HG03520 (cell line): ENCODE measurements at regions not wholly inside any gene's neighbourhood (a gene's known extent, or its start where the extent isn't known, plus 50 kb on each side); places are given as distances from the start of the nearest gene placed in this dataset.
"Not testable (repeated sequence)": the region's sequence is repeated elsewhere in the genome, so short reads cannot be mapped to it uniquely, and the experiment has no call there.

Source experiments
- ATAC-seq: cut with Tn5 transposase; IDR thresholded peaks from one replicate; pipeline ENCODE4 v1.9.1; 2021; ENCODE audit warnings: mild to moderate bottlenecking, moderate library complexity; ENCODE audit not compliant: unreplicated experiment

DNA sequence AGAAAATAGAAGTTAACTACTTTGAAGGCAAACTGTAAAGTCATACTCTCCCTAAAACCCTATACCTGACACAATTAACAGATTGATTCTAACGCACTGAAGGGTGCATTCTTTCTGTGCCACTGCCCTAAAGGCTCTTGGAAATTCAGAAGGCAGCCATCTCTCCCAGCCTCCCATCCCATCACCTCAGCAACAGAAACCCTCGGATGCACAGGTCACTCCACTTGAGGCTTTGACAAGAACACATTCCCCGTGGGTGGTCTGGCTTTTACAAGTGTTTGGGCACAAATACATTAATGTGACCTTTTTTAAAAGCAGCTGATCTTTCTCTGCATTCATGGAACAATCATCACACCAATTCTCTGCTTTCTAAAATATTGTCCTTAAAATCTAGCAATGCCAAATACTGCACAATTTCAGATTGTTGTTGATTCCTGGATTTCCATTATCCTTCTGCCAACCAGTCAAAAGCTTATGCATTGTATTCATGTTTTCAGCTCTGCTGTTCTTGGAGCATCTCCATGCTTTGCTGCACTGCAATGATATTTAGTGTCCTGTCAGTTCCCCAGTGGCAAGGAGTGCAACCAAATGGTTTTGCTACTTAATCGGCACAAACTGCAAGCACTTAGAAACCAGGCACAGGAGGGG, 175.6 kb downstream of the TMEM161B start:
- no peak for ATAC-seq

DNA sequence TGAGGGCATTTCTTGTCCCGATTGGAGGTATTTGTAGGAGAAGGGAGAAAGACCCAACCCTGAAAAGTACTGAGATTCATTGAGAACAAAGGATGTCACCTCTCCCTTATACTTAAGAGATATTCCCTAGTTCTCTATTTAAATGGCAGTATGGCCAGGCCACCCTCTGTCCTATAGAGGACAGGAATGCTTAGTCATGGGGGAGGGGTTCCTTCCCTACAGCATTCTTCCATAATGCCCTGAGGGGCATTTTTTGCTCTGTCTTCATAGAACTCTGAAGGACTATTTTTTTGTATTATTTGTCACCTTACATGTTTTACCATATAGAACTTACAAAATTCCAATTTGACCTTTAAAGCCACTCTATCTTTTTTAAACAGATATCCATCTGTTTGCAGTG, 176.3 kb downstream of the TMEM161B start:
- no peak for ATAC-seq

DNA sequence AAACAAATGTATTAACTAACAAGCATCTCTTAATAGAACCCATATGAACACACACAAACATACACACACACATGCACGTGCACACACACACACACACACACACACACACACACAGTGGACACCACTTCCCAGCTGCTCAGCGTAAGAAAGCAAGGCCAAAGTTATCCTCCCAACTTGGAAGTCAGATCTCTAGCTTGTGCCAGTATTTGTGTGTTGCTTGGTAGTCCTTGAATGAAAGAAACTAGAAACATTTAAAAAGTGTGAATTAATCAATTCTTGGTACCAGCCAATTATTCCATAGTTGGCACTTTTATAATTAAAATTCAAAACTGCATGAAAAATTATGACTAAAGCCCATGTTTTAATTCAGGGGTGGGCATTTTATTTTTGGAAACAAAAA, 178.1 kb downstream of the TMEM161B start:
- no peak for ATAC-seq

DNA sequence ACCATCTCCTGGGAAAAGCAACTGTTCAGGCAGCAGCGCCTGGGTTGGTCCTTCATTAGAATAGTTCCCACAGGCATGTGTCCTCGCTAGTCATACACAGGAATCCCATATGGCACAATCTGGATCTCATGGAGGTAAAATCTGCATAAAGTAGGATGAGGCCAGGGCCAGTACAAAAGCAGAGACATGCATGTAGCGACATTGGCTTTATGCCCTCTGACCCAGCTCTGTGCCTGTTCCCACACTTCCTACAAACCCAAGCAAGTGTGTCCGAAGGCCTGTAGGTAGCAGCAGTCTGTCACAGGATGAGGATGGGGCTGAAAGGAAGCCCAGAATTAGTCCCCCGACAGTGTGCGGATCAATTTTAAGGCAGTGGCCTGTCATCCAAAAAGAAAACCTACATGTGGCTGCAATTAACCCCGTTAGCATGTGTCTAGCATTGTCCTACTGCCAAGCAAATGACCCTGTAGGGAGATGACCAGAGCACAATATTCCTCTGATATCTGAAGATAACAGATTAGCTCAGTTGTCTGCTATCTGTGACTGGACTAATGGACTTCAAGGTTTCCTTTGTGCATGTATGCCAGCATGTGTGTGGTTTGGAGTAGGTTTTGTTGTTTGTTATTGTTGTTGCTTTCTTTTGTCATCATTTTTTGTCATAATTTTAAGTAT, 178.8 kb downstream of the TMEM161B start:
- no peak for ATAC-seq

DNA sequence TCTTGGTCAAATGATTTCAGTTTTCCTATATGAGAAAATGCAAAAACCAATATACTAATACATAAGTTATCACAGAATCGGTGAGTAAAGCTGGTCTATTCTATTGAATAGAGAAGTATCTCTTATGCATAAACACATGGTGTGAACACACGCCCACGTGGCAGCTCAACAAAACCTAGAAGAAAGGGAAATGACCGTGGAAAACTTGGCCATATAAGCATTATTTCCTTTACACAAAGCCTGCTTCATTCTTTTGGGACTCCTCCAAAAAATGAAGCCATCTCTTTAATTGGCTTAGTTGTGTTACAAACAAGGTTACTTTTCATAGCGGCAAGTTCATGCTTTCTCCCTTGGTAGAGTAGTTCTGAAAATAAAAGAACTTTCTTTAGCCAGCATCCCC, 183.2 kb downstream of the TMEM161B start:
- no peak for ATAC-seq

DNA sequence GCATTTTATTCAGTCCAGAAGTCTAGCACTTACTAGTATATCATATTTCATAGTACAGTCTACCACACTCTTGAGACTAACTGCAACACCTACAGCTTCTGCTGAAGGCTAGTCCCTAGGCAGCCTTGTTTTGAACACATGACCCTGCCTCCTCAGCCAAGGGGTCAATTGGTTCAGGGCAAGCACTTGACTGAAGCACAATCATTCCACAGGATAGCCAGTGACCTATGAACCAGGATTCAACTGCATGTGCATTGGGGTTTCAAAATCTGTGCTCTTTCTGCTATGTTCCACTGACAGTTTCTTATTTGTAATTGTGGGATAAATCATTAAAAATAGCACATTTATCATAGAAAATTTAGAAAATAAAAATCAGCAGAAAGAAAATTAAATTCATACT, 186.8 kb downstream of the TMEM161B start:
- no peak for ATAC-seq

DNA sequence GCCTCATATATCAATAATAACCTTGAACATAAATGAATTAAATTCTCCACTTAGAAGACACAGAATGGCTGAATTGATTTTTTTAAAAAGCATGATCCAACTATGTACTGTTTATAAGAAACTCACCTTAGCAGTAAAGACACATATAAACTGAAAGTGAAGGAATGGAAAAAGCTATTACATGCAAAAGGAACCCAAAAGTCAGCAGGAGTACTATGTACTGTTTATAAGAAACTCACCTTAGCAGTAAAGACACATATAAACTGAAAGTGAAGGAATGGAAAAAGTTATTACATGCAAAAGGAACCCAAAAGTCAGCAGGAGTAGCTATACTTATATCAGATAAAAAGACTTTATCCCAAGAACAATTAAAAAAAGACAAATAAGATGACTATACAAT, 204.8 kb downstream of the TMEM161B start:
- no peak for ATAC-seq

DNA sequence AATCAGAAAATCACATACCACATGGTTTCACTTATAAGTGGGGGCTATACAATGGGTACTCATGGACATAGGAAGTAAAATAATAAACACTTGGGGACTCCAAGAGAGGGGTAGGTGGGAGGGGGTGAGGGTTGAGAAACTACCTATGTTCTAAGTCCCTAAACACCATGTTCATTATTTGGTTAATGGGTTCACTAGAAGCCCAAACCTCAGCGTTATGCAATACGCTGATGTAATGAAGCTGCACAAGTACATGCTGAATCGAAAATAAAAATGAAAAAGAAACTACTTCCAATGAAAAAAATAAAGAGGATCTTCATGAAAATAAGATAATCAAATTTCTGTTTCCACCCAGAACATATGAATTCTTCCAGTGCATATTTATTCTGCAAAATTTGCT, 208.5 kb downstream of the TMEM161B start:
- ATAC-seq, result no peak

DNA sequence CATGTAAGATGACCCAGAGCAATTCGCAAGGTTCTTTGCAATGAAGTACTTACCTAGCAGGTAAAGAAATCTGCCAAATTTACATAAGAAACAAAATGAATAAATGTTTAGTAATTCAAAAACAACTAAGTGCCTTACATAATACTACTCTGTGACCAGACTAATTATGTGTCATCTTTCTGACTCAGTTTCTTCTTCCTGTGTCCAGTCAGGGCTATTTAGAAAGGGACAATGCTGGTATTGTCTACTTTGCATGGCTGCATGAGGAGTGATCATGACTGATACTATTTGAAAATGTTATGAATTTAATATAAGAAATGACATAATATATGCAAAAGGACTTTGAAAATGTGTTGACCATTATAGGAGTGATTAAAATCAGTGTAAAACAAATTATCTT, 210.0 kb downstream of the TMEM161B start:
- no peak for ATAC-seq

DNA sequence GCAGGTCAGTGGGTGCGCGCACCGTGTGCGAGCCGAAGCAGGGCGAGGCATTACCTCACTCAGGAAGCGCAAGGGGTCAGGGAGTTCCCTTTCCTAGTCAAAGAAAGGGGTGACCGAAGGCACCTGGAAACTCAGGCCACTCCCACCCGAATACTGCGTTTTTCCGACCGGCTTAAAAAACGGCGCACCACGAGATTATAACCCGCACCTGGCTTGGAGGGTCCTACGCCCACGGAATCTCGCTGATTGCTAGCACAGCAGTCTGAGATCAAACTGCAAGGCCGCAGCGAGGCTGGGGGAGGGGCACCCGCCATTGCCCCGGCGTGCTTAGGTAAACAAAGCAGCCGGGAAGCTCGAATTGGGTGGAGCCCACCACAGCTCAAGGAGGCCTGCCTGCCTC, 216.2 kb downstream of the TMEM161B start:
- not testable (repeated sequence) for ATAC-seq

DNA sequence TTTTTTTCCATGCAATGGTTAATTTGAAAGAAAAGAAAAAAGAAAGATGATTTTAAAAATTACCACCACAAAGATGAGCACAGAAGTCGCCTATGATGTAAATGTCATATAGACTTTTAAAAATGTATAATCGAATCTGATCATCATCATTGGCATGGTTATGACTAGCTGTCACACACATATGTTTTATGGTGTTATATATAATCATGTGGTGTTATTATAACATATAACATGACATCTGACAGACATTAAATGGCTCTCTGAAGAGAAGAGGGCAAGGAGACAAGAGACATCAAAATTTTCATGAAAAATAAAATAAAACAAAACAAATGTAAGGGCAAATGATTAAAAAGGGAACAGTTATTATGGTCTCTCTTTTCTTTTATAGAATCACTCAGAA, 217.5 kb downstream of the TMEM161B start:
- no peak for ATAC-seq

DNA sequence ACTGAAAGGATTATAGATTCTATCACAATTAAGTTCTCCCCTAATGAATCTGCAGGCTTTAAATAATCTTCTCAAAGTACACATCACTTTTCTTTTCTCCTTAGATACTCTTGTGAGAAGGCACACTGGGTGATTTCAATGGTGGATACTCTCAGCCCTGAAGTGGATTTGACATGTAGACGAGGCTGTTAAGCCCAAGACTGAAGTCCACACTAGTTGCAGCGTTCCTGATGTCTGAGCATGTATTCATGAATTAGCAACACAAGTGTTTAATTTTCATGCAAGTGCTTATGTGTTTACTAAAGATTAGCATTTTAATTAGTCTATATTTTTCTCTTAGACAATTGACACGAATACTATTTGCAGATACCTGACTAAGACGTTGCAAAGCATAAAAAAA, 218.9 kb downstream of the TMEM161B start:
- no peak for ATAC-seq

DNA sequence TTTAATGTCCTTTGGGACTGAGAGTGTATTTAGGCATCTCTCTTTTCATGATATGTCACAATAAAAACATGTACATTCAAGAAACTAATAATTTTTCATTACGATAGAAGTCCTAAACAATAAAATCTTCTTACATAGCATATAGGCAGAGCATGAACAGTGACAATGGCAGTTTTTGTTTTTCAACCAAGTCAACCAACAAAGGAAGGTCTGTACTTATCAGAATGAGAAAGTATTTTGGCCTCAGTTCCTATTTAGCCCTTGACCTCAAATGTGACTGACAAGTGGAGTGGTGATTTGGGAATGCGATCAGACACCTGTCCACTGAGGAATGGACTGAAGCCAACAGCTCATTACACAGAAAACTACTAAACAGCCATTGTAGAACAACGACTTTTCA, 219.5 kb downstream of the TMEM161B start:
- no peak for ATAC-seq

DNA sequence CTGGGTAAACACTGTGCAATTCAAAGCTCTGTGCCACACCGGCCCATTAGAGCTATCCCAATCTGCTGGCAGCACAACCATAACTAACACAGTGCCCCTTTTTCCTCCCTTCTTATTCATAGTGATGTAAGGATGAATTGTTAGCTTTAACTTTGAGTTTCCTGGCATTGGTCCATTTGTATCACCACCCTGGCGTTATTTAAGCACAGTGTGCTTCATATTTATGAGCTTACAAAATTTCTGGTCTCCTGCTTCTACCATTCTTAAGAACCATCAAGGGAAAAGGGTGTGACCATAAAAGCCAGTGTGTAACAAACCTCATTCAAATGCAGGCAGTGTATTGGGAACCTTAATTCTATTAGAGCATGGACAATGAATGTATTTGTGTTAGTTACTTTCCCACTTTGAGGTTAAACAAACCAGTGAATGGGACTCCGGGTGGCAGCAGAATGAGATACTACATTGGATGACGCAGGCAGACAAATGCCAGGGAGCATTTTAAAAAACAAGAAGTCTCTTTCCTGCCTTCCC, 222.6 kb downstream of the TMEM161B start:
- no peak for ATAC-seq

DNA sequence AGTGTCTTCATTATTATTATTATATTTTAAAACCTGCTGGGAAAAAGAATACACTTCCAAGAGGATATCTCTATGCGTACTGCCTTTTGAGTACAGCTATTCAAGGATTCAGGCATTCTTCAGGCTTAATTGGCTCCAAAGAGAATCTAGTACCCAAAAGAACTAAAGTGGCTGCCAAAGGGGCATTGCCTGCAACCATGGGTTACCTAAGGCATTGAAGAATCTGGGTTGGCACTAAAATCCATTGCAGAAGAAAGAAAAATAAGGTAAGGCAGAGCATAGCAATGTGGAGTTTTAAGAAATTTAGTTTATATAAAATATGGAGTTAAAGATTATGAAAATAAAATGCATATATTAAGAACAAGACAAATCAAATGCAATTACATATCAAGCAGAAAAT, 223.5 kb downstream of the TMEM161B start:
- ATAC-seq, result no peak

DNA sequence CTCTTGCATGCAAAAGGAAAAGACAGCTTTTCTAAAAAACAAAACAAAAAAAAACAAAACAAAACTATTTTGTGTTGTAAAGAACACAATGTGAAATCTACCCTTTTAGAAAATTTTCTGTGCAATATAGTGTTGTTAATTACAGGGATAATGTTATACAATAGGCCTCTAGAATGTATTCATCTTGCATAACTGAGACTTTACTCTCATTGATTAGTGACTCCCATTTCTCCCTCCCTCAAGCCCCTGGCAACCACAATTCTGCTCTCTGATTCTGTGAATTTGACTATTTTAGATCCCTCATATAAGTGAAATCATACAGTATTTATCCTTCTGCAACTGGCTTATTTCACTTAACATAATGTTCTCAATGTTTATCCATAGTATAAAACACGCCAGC, 234.1 kb downstream of the TMEM161B start:
- no peak for ATAC-seq

DNA sequence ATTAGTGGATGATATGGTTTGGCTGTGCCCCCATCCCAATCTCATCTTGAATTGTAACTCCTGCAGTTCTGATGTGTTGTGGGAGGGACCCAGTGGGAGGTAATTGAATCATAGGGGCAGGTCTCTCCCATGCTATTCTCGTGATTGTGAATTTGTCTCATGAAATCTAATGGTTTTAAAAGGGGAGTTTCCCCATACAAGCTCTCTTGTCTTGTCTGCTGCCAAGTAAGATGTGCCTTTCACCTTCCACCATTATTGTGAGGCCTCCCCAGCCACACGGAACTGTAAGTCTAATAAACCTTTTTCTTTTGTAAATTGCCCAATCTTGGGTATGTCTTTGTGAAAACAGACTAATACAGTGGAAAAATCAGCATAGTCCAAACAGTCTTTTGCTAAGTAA, 235.5 kb downstream of the TMEM161B start:
- no peak for ATAC-seq

DNA sequence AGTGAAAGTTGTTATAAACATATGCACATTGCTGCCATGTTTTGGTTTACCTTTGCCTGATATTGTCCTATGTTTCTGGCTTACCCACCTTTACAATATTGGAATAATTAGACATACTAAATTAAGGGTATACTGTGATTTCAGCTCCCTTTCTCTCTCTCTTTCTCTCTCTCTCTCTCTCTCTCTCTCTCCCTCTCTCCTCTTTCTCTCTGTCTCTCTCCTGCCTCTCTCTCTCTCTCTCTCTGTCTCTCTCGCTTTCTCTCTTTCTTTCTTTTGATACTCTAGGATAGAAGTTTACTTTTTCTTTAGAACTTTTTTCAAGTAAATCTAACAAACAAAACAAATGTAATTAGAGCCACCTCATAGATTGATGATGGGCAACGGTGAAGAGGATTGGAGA, 239.6 kb downstream of the TMEM161B start:
- no peak for ATAC-seq

DNA sequence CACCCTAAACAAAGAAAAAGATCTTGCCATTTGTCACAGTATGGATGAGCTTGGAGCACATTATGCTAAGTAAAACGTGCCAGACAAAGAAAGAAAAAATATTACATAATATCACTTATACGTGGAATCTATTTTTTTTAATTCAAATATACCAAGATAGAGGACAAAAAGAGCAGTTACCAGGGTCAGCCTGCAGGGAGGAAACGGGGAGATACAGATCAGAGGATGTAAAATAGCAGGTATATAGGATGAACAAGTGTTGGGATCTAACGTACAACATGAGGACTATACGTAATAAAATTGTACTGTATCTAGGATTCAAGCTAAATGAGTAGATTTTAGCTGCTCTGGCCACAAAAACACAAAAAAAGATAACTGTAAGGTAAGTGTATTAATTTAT, 247.5 kb downstream of the TMEM161B start:
- ATAC-seq, result no peak

DNA sequence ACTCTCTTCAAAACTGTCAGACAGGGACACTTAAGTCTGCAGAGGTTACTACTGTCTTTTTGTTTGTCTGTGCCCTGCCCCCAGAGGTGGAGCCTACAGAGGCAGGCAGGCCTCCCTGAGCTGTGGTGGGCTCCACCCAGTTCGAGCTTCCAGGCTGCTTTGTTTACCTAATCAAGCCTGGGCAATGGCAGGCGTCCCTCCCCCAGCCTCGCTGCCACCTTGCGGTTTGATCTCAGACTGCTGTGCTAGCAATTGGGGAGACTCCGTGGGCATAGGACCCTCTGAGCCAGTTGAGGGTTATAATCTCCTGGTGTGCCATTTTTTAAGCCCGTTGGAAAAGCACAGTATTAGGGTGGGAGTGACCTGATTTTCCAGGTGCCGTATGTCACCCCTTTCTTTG, 253.7 kb downstream of the TMEM161B start:
- ATAC-seq, result not testable (repeated sequence)

DNA sequence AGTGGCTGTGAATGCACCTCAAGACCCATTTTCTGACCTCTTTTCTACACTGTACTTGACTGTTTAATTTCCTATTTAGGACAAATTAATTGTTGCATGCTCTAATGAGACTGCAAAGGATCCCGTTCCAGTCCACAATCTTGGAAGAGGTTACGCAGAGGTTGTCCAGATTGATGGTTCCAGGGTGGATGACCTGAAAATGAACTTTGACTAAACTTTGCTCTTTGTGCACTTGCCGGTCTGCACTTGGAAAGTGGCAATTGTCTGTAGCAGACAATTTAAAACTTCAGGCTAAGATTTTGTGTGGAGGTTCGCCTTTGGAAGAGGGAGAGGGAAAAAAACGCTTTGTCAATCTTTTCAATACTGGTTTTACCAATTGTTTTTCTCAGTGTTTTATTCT, 267.8 kb downstream of the TMEM161B start:
- ATAC-seq, result no peak

DNA sequence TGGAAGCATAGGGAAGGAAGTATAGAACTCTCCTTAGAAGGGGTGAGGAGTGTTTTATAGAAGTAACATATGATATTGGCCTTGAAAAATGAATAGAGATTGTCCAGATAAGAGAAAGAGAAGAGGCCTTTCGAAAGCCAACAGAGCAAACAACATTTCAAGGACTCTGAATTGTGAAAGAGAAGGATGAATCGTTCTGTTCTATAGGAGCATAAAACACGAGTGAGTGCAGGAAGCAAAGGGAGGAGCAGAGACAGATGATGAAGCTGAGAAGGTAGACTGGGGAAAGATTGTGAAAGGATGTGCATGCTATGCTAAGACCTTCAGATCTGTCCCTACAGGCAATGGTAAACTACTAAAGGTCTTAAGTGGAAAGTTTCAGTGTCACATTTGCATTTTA, 271.0 kb downstream of the TMEM161B start:
- no peak for ATAC-seq

DNA sequence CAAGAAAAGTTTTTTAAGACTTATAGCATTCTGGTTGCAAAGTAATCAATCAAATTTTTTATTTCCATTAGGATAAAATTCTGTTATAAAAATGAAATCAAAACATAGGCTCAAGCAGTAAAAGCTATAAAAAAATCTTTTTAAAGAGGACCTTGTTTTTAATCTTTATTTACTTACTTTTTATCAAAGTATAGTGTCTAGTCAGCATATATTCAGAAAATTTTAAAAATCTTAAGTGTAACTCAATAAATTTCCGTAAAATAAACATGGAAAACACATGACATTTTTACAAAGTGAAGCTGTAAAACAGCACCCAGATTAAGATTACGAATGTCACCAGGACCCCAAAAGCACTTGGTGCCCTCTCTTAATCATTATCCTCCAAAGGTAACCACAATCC, 302.4 kb downstream of the TMEM161B start:
- ATAC-seq, result no peak
